VCaP (cell line): ENCODE measurements at regions not wholly inside any gene's neighbourhood (a gene's known extent, or its start where the extent isn't known, plus 50 kb on each side); places are given as distances from the start of the nearest gene placed in this dataset.

ENCODE experiments used
- H3K27ac ChIP-seq: fragments of 450-650 bp; 2 replicates; pipeline ENCODE4 v1.5.1; 2017
- CTCF ChIP-seq: fragments of 450-650 bp; conservative IDR thresholded peaks from 2 replicates; pipeline ENCODE4 v1.5.1; 2017; ENCODE audit warnings: mild to moderate bottlenecking, moderate library complexity

GRCh38 chr2:120552079-120552478, 183.6 kb upstream of the GLI2 start:
- H3K27ac ChIP-seq, result peak overlapping the region; percentile 56
- TF ChIP-seq CTCF, result no peak

- peak; percentile 91 for TF ChIP-seq CTCF
- peak overlapping the region; percentile 56 for H3K27ac ChIP-seq
Observed at GRCh38 chr2:120552800-120553481, 182.7 kb upstream of the GLI2 start.

- no peak for TF ChIP-seq CTCF
- no peak overlapping the region for H3K27ac ChIP-seq
Observed at GRCh38 chr2:120554625-120555032, 181.0 kb upstream of the GLI2 start.

- no peak overlapping the region for H3K27ac ChIP-seq
- no peak for TF ChIP-seq CTCF
Observed at GRCh38 chr2:120555092-120555491, 180.6 kb upstream of the GLI2 start.

- TF ChIP-seq CTCF, result no peak
- no peak overlapping the region for H3K27ac ChIP-seq
Observed at GRCh38 chr2:120556911-120557310, 178.8 kb upstream of the GLI2 start.

- no peak overlapping the region for H3K27ac ChIP-seq
Observed at GRCh38 chr2:120558847-120559246, 176.8 kb upstream of the GLI2 start.

GRCh38 chr2:120559401-120559800, 176.3 kb upstream of the GLI2 start:
- TF ChIP-seq CTCF, result no peak

More at GRCh38 chr2:120558847-120559246, 176.8 kb upstream of the GLI2 start:
- no peak for TF ChIP-seq CTCF

More at GRCh38 chr2:120559401-120559800, 176.3 kb upstream of the GLI2 start:
- H3K27ac ChIP-seq, result no peak overlapping the region
